ENCODE measurements at regions not wholly inside any gene's neighbourhood (a gene's known extent, or its start where the extent isn't known, plus 50 kb on each side); places are given as distances from the start of the nearest gene placed in this dataset.

DNA sequence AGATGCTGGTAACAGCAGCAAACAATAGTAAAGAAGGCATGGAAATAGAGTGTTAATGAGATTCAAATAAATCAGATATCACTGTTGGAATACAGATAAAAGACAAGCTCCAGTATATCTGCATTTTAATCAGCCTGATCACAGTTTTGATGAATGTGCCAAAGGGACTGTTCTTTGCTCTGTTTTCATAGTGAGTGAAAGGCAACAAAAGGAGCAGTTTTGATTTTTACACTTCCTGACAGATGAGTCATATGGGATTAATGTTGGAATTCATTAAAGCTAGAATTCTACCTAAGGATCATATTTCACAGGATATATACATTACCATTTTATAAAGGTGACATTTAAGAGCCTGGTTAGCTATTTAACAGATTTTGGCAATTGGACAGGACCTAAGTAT is 743.3 kb upstream of the PTPRD start:
- TF ChIP-seq EZH2 (IDR thresholded peaks at IDR 0.05; ENCODE audit: borderline replicate concordance, low read depth, low read length, poor library complexity, severe bottlenecking): no peak
- TF ChIP-seq CTCF (conservative IDR thresholded peaks at IDR 0.05; ENCODE audit: low read depth, low read length): no peak
